ENCODE measurements at regions not wholly inside any gene's neighbourhood (a gene's known extent, or its start where the extent isn't known, plus 50 kb on each side); places are given as distances from the start of the nearest gene placed in this dataset.

DNA sequence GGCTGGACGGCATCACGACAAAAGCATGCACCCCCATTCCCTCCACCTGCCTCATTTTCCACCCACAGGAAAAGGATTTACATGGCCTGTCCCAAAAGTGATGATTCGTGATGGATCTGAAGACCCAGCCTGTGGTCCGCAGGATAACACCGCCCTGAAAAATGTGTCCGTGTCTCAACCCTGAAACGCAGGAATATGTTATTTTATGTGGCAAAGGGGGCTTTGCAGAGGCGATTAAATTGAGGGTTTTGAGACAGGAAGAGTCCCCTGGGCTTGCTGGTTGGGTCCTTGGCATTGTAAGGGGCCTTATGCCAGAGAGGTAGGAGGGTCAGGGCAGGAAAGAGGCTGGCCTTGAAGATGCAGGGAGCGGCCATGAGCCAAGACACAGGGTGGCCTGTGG is 80.2 kb upstream of the PPP2R2D start:
- TF ChIP-seq GATA3 (IDR thresholded peaks at IDR 0.05; ENCODE audit: low read depth, low read length) (no peak), GATA2 (IDR thresholded peaks at IDR 0.05; ENCODE audit: low read depth, low read length) (no peak)

DNA sequence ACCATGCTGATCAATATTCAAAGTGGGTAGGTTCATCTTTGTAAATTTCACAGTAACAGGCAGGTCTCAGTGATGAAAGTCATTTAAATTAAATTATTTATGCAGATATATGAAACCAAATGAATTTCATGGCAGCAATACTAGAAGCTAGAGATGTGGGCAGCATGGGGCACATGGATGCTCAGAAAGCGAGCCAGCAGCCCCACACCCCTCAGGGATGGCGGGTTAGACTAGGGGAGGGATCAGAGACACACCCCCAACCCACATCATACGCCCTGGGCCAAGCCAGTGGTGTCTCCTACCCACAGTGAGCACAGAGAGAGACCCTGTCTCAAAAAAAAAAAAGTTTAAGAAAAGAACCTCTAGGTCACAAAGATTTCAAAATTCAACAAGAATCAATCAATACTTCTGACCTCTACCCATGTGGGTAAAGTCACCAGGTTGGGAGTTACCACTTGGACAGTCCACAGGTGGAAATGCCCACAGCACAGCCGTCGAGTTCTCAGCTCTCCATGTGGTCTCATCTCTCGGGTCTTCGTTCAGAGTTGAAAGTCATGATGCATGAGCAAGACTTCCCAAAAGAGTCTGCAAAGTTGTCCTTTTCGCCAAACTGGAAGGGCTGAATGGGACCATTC is 79.3 kb upstream of the PPP2R2D start:
- TF ChIP-seq GATA2 (IDR thresholded peaks at IDR 0.05; ENCODE audit: low read depth, low read length) (no peak), GATA3 (IDR thresholded peaks at IDR 0.05; ENCODE audit: low read depth, low read length) (no peak)

DNA sequence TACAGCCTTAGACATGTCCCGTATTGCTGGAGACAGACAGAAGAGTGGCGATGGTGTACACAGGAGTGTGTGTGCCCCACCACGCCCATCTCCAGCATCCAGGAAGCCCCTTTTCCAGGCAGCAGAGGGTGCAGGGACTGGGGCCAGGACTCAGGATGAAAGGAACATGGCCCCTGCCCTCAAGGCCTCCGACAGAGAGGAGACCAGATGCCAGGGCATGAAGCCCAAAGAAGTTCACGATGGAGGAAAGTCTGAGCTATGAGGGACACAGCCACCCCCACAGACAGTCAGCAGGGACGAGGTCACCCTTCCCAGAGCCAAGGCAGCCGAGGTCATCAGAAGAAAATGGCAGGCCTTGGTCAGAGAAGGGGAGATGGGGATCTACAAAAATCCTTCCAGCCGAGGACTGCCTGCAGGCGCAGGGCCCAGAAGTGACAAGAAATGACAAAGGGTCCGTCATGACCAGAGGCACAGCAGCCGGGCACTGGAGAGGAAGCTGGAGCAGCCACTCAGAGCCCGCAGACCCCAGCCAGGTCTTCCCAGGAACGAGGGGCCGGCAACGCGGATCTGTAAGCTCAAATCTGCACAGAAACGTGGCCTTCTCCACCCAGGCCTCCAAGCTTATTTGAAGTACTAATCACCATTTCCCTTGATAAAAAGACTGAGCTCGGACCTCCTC is 78.7 kb upstream of the PPP2R2D start:
- TF ChIP-seq GATA2 (IDR thresholded peaks at IDR 0.05; ENCODE audit: low read depth, low read length) (no peak), GATA3 (IDR thresholded peaks at IDR 0.05; ENCODE audit: low read depth, low read length) (no peak)

DNA sequence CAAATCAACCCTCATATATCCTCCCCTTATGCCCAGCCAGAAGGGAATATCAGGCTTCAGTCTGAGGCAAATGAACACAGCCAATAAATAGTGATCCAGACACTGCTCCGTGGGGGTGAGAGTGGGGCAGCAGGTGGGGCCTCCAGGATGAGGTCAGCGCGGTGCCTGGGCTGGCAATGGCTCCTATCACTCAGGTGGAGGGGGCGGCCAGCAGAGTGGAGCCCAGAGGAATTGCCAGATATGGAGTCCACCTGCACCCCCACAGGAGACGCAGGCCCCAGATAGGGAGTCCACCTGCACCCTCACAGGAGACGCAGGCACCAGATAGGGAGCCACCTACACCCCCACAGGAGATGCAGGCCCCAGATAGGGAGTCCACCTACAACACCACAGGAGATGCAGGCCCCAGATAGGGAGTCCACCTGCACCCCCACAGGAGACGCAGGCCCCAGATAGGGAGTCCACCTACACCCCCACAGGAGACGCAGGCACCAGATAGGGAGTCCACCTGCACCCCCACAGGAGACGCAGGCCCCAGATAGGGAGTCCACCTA is 78.0 kb upstream of the PPP2R2D start:
- TF ChIP-seq GATA3 (IDR thresholded peaks at IDR 0.05; ENCODE audit: low read depth, low read length) (no peak), GATA2 (IDR thresholded peaks at IDR 0.05; ENCODE audit: low read depth, low read length) (no peak)

DNA sequence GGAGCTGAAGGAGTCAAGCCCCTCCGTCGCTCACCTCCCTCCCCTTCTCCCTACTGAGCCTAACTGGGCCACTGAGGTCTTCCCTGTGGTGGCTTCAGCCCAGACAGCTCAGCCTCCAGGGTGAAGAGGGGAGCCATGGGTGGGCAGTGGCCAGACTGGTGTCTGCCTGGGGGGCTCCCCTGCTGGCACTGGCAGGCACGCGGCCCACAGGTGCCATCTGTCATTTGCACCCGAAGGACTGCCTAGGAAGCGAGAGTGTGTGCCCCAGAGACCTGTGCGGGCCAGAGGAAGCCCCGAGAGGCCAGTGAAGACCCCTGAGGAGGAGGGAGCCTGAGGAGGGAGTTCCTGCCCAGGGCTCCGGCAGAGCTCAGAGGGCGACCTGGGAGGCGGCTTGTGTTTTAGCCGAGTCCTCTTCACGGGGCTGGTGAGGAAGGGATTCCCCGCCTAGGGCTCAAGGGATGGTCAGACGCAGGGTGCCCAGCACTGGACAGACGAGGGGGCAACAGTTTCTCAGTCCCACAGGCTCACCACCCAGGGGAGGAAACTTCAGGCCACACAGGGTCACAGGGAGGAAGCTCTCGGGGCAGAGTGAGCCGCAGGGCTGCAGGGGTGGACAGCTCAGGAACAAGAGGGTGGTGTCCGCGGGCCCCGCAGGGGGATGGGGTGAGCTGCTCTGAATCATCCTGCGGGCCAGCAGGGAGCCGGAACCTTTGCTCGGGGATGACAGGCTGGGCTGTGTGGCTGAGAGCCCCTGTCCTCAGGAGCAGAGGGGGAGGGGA is 76.2 kb upstream of the PPP2R2D start:
- TF ChIP-seq GATA3 (IDR thresholded peaks at IDR 0.05; ENCODE audit: low read depth, low read length) (no peak), GATA2 (IDR thresholded peaks at IDR 0.05; ENCODE audit: low read depth, low read length) (no peak)

DNA sequence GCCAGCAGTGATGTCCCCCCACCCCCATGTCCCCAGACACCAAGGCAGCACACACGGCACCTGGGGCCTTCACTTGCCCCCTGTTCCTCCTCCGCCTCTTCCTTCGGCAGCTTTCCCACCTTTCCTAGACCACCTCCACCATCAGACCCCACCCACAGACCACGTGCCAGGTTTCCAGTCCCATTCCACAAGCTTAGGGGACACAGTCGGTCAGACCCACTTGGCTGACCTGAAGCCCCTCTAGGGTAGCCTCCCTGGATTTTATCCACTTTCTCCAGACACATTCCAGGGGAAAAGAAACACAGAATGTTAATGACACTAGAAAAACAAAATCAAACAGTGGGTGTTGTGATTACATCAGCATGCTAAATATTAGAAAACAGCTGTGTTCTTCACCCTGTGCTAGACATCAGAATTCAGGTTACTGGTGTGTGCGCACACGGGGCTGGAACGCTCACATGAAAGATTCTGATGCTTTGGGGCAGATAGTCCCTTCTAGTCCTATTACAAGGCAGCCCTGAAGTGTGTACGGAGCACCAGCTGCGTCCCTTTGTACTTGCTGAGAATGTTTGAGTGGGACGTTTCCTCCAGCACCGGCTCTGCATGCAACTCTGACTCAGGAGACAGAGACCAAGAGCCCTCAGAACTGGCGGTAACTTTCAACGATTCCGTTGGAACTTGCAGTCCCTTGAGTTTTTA is 75.5 kb upstream of the PPP2R2D start:
- no peak for TF ChIP-seq GATA3 (IDR thresholded peaks at IDR 0.05; ENCODE audit: low read depth, low read length)
- no peak for TF ChIP-seq GATA2 (IDR thresholded peaks at IDR 0.05; ENCODE audit: low read depth, low read length)

DNA sequence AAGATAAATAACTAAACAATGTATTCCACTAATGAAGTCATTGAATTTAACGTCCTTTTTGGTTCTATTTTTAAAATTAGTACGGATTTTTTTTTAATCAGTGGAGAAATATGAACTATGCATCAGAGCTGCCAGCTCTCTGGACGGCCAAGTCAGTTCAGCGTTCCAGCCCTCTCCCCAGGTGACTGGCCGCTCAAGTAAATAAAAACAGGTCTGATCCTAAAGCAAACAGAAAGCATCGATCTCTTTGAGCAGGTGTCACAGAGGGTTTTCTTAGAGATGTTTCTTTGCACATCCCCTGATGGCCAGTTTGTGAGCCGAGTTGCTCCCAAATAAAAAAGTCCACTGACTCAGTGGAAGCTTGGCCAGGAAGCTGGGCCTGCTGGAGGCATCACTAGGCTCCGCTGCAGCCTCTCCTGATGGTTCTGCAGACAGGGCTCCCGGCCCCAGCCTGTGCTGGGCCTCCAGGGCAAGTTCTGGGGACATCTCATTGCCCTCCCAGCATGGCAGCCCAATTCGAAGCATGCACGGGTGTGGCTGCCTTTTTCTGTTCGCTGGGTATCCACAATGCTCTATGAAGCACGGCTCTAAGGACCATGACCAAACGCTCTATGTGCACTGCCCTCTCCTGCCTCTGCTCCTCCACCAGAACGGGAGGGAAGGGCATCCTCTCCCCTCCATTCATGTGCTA is 74.7 kb upstream of the PPP2R2D start:
- TF ChIP-seq GATA3 (IDR thresholded peaks at IDR 0.05; ENCODE audit: low read depth, low read length) (no peak), GATA2 (IDR thresholded peaks at IDR 0.05; ENCODE audit: low read depth, low read length) (no peak)

DNA sequence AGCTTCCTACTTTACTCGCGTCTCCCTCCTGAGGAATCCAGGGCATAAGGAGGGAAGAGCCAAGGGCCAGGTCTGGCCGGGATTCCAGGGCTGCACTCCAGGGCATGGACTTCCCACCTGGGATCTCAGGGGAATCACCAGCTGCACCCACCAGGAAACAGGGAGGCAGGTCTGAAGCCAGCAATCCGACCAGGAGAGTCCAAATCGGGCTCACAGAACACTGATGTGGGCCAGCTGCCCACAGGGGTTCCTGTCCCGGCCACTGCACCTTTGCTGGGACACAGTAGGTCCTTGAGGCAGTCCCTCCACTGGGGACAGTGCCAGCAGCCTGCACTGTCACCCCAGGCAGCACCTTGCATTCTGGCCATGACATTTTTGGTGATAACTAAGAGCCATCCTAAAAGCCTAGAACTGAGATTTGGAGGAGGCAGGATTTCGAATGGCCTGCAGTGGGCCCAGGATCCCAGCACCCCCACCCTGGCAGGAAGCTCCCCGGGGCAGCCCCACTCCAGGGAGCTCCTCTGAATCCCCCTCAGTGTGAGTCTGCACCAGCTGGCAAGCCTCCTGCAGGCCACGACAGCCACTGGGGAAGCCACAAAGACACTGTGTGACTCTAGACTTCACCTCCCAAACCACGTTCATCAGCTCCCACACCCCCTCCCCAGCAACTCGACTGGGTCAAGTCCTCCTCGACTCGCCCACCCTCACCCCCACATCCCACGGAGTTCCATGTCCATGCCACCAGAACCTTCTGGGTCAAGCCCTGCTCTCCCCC is 71.5 kb upstream of the PPP2R2D start:
- no peak for TF ChIP-seq GATA2 (IDR thresholded peaks at IDR 0.05; ENCODE audit: low read depth, low read length)
- TF ChIP-seq GATA3 (IDR thresholded peaks at IDR 0.05; ENCODE audit: low read depth, low read length) = no peak

DNA sequence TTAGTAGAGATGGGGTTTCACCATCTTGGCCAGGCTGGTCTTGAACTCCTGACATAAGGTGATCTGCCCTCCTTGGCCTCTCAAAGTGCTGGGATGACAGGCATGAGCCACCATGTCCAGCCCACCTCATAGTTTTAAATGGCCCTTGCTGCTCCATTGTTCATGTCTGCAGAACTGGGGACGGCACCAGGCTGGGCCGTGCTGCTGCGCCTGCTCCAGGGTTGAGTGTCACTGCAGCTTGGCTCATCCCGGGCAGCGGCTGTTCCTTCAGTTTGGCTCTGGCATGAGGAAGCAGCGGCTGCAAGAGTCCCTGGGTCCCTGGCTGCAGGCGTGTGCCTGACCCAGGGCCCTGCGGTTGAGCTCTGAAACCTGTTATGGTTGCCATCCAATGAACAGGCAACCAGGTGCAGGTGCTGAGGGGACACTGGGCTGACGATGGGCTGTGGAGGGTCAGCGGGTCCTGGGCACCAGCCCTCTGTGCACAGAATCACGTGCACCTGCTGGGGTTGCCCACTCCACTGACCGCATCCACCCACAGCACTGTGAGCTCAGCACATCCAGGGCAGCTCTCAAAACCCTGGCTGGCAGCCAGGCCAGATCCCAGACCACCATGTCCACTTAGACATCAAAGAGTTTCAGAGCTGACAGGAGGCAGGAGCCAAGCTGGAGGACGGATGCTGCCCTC is 70.2 kb upstream of the PPP2R2D start:
- TF ChIP-seq GATA3 (IDR thresholded peaks at IDR 0.05; ENCODE audit: low read depth, low read length) (no peak), GATA2 (IDR thresholded peaks at IDR 0.05; ENCODE audit: low read depth, low read length) (no peak)

DNA sequence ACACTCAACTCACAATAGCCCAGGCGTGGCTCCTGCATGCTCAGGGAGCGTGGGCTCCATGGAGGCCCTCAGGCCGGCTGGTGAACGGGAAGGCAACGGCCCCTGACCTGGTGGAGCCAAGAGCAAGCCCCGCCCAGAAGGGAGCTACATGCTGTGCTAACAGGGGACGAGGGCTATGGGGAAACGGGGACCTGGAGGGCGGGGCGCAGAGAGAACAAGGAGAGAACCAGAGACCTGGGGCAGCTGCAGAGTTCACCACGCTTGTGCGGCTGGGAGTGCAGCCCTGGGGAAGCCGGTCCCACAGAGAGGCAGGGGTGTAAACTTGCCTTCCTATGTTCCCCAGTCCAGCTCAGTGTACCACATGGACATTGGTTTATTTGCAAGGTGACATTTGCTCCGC is 69.2 kb upstream of the PPP2R2D start:
- TF ChIP-seq GATA2 (IDR thresholded peaks at IDR 0.05; ENCODE audit: low read depth, low read length) (no peak), GATA3 (IDR thresholded peaks at IDR 0.05; ENCODE audit: low read depth, low read length) (no peak)

DNA sequence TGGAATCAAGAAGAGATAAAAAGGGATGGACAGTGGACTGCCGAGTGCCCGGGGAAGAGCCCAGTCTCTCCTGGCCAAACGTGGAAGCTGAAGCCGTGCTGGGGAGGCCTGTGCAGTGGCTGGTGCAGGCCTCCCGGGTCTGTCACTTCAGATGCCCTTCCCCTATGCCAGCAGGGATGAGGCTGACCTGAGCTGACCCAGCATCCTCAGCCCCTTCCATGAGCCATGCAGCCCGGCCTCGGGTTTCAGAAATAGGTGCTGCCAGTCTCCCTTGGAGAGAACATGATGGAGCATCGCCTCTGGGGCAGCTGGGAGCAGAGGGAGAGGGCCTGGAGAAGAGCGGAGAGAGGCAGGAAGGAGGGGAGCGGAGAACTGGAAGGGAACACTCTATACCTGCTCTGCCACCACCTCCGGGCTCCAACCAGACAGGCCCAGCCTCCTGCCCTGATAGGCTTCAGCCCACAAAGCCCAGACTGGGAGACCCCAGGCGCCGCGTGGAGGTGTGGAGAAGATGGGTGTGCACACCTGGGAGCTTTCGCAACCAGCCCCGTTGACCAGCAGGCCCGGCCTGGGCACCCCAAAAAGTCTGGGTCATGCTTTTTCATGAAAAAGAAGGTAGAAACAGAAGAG is 68.6 kb upstream of the PPP2R2D start:
- TF ChIP-seq GATA2 (IDR thresholded peaks at IDR 0.05; ENCODE audit: low read depth, low read length) = no peak
- TF ChIP-seq GATA3 (IDR thresholded peaks at IDR 0.05; ENCODE audit: low read depth, low read length) = no peak

DNA sequence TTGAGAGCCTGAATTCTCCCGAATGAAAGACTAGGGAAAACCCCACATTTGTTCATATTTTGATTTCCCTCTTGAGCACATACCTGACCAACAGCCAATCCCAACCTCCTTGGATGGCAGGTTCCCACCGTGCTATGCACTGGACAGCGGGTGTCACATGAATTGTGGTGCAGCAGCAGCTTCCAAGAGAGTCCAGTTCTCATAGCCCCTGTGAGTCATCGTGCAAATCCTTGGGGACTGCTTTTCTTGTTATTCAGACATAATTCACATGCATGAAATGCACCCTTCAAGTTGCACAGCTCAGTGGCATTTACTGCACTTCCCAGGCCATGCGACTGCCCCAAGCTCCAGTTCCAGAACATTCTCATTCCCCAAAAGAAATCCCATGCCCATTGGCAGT is 67.8 kb upstream of the PPP2R2D start:
- TF ChIP-seq GATA2 (IDR thresholded peaks at IDR 0.05; ENCODE audit: low read depth, low read length) (no peak), GATA3 (IDR thresholded peaks at IDR 0.05; ENCODE audit: low read depth, low read length) (no peak)

Data from SH-SY5Y (cell line).